OCI-LY3 (cell line): ENCODE measurements at regions not wholly inside any gene's neighbourhood (a gene's known extent, or its start where the extent isn't known, plus 50 kb on each side); places are given as distances from the start of the nearest gene placed in this dataset.

ENCODE experiments used
- CTCF ChIP-seq: fragments of 200-600, 300-600 bp; sonication (generic); IDR thresholded peaks from 2 replicates; pipeline ENCODE4 v1.5.1; 2014; ENCODE audit warnings: antibody characterized with exemption, low read length, low read depth
- EZH2phosphoT487 ChIP-seq: fragments of 200-600 bp; shearing (Covaris generic); IDR thresholded peaks from 2 replicates; pipeline ENCODE4 v1.6.1; 2018; ENCODE audit warnings: antibody characterized with exemption, mixed run types, low read depth

DNA sequence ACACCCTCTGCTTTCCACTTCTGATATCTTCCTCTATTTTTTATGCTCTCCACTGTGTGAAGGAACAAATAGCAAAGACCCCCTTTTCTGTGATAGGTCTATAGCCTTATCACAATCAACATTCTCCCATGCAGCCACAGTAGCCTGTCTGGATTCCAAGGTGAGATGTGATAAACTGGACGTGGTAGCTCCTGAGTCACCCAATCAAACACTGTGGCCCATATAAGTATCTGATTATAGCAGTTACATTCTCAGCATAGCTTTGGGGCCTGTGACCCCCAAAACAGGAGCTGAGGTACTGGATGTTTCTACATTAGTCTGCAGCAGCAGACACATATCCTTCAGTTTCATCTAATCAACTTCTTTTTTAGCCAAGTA is 172.7 kb upstream of the IGFBP7 start:
- TF ChIP-seq CTCF (no peak), EZH2phosphoT487 (no peak)
